SK-N-SH treated with all-trans-retinoic acid at 6 μM for 48 hours (cell line): ENCODE measurements at regions not wholly inside any gene's neighbourhood (a gene's known extent, or its start where the extent isn't known, plus 50 kb on each side); places are given as distances from the start of the nearest gene placed in this dataset.

Experiments
- ATAC-seq: fragments of 200-7000 bp; cut with Tn5 transposase; 3 replicates; pipeline ENCODE4 v1.9.1; 2020; ENCODE audit warnings: mild to moderate bottlenecking, moderate library complexity
- BACH2 ChIP-seq: fragments of 250-450 bp; sonication (Bioruptor Pico); IDR thresholded peaks from 2 replicates; pipeline ENCODE4 v1.9.0; 2021; ENCODE audit warnings: mild to moderate bottlenecking, borderline replicate concordance
- CREB5 ChIP-seq: fragments of 250-450 bp; sonication (Bioruptor Pico); IDR thresholded peaks from 2 replicates; pipeline ENCODE4 v1.5.1; 2020; ENCODE audit warnings: low read depth, mild to moderate bottlenecking, moderate library complexity
- CSDC2 ChIP-seq: fragments of 250-450 bp; sonication (Bioruptor Pico); IDR thresholded peaks from 2 replicates; pipeline ENCODE4 v1.5.0; 2020; ENCODE audit warnings: mild to moderate bottlenecking, moderate library complexity
- CSRNP3 ChIP-seq: fragments of 250-450 bp; sonication (Bioruptor Pico); IDR thresholded peaks from 2 replicates; pipeline ENCODE4 v1.5.1; 2021; ENCODE audit warnings: mild to moderate bottlenecking, moderate library complexity
- ESRRG ChIP-seq: fragments of 250-450 bp; sonication (Bioruptor Pico); IDR thresholded peaks from 2 replicates; pipeline ENCODE4 v1.6.1; 2021; ENCODE audit warnings: mild to moderate bottlenecking
- GLIS3 ChIP-seq: fragments of 250-450 bp; sonication (Bioruptor Pico); IDR thresholded peaks from 2 replicates; pipeline ENCODE4 v1.5.0; 2020; ENCODE audit warnings: mild to moderate bottlenecking, moderate library complexity
- ISL1 ChIP-seq: fragments of 250-450 bp; sonication (Bioruptor Pico); IDR thresholded peaks from 2 replicates; pipeline ENCODE4 v2.1.2; 2022; ENCODE audit warnings: mild to moderate bottlenecking, moderate library complexity
- OSR1 ChIP-seq: fragments of 250-450 bp; sonication (Bioruptor Pico); IDR thresholded peaks from 2 replicates; pipeline ENCODE4 v1.8.0; 2022; ENCODE audit warnings: moderate library complexity, mild to moderate bottlenecking, inconsistent platforms
- PATZ1 ChIP-seq: fragments of 250-450 bp; sonication (Bioruptor Pico); IDR thresholded peaks from 2 replicates; pipeline ENCODE4 v1.8.0; 2020; ENCODE audit warnings: mild to moderate bottlenecking, moderate library complexity, borderline replicate concordance
- POU6F1 ChIP-seq: fragments of 250-450 bp; sonication (Bioruptor Pico); IDR thresholded peaks from 2 replicates; pipeline ENCODE4 v1.8.0; 2021; ENCODE audit warnings: low read depth, mild to moderate bottlenecking, moderate library complexity, borderline replicate concordance
- PPARA ChIP-seq: fragments of 250-450 bp; sonication (Bioruptor Pico); IDR thresholded peaks from 2 replicates; pipeline ENCODE4 v1.5.0; 2020; ENCODE audit warnings: mild to moderate bottlenecking, borderline replicate concordance
- RARB ChIP-seq: fragments of 250-450 bp; sonication (Bioruptor Pico); IDR thresholded peaks from 2 replicates; pipeline ENCODE4 v1.8.0; 2021; ENCODE audit warnings: mild to moderate bottlenecking, moderate library complexity
- SNAI2 ChIP-seq: fragments of 250-450 bp; sonication (Bioruptor Pico); IDR thresholded peaks from 2 replicates; pipeline ENCODE4 v1.5.0; 2020; ENCODE audit warnings: mild to moderate bottlenecking, moderate library complexity
- TCF4 ChIP-seq: fragments of 250-450 bp; sonication (Bioruptor Pico); IDR thresholded peaks from 2 replicates; pipeline ENCODE4 v1.8.0; 2021; ENCODE audit warnings: mild to moderate bottlenecking, moderate library complexity, borderline replicate concordance
- TOX ChIP-seq: fragments of 250-450 bp; sonication (Bioruptor Pico); IDR thresholded peaks from 2 replicates; pipeline ENCODE4 v1.8.0; 2021; ENCODE audit warnings: mild to moderate bottlenecking, moderate library complexity, borderline replicate concordance
- TSHZ2 ChIP-seq: fragments of 250-450 bp; sonication (Bioruptor Pico); IDR thresholded peaks from 2 replicates; pipeline ENCODE4 v1.5.0; 2020; ENCODE audit warnings: mild to moderate bottlenecking, moderate library complexity
- ZC3H10 ChIP-seq: fragments of 250-450 bp; sonication (Bioruptor Pico); IDR thresholded peaks from 2 replicates; pipeline ENCODE4 v1.5.1; 2021; ENCODE audit warnings: mild to moderate bottlenecking, moderate library complexity
- ZFP30 ChIP-seq: fragments of 450-650 bp; formaldehyde crosslinking; IDR thresholded peaks from 2 replicates; pipeline ENCODE4 v1.5.0; 2022; ENCODE audit warnings: mild to moderate bottlenecking, moderate library complexity
- ZNF565 ChIP-seq: fragments of 450-650 bp; formaldehyde crosslinking; conservative IDR thresholded peaks from 2 replicates; pipeline ENCODE4 v1.5.0; 2020; ENCODE audit warnings: low read depth, mild to moderate bottlenecking, moderate library complexity
- ZNF8 ChIP-seq: fragments of 450-650 bp; formaldehyde crosslinking; IDR thresholded peaks from 2 replicates; pipeline ENCODE4 v1.5.0; 2020; ENCODE audit warnings: mild to moderate bottlenecking, moderate library complexity

- peak; percentile 33; the same call in 1 of the 3 replicates for ATAC-seq
- TF ChIP-seq PATZ1 (no peak), SNAI2 (no peak), ZNF8 (no peak), ISL1 (CRISPR knock-in tag) (no peak), TCF4 (CRISPR knock-in tag) (no peak), ZFP30 (CRISPR knock-in tag) (no peak), PPARA (no peak), OSR1 (CRISPR knock-in tag) (no peak), ZNF565 (no peak), TOX (no peak), POU6F1 (CRISPR knock-in tag) (no peak), CREB5 (CRISPR knock-in tag) (no peak), ZC3H10 (CRISPR knock-in tag) (no peak), ESRRG (no peak), CSRNP3 (CRISPR knock-in tag) (no peak), GLIS3 (CRISPR knock-in tag) (no peak), TSHZ2 (CRISPR knock-in tag) (no peak)
These were observed 464.3 kb upstream of the AGTR1 start for GRCh38 chr3:148233403-148233802.

GRCh38 chr3:148234536-148234935, 463.2 kb upstream of the AGTR1 start:
- ATAC-seq = no peak; the same call in 2 of the 3 replicates

GRCh38 chr3:148235566-148235965, 462.1 kb upstream of the AGTR1 start:
- TF ChIP-seq TSHZ2 (CRISPR knock-in tag) (no peak), OSR1 (CRISPR knock-in tag) (no peak), CSDC2 (CRISPR knock-in tag) (no peak), BACH2 (CRISPR knock-in tag) (no peak)
- ATAC-seq = no peak

More at GRCh38 chr3:148234536-148234935, 463.2 kb upstream of the AGTR1 start:
- no peak for TF ChIP-seq RARB
